H1 (cell line): ENCODE measurements at regions not wholly inside any gene's neighbourhood (a gene's known extent, or its start where the extent isn't known, plus 50 kb on each side); places are given as distances from the start of the nearest gene placed in this dataset.

ENCODE experiments used
- CTCF ChIA-PET: fragments of 300-600 bp; sonication (Branson Sonifier 250); formaldehyde crosslinking; loops from one replicate; lab custom pipeline; 2021; ENCODE audit not compliant: partially characterized antibody; lab: Charles Lee
- POLR2A ChIA-PET: fragments of 300-600 bp; sonication (Branson Sonifier 250); formaldehyde crosslinking; loops from one replicate; lab custom pipeline; 2021; ENCODE audit warnings: inconsistent platforms; ENCODE audit not compliant: partially characterized antibody; lab: Charles Lee
- DNase-seq, 2 experiments: peaks; one replicate each; pipeline versions ENCODE4 v3.0.0 to v3.0.0-alpha.2; 2010 to 2022; ENCODE audit warnings: low spot score in 2 of 2, low read depth in 1 of 2, mixed read lengths in 1 of 2
- FAIRE-seq: peaks from 2 replicates; lab custom pipeline; 2011; peaks lifted over from hg19 to GRCh38; lab: Jason Lieb, UNC
- H2AFZ ChIP-seq: 2 replicates; pipeline ENCODE4 v1.8.1; 2012; ENCODE audit warnings: low read length, inconsistent platforms
- H2AK5ac ChIP-seq: 2 replicates; pipeline ENCODE4 v1.6.1; 2013; ENCODE audit warnings: low read depth, low read length
- H2BK120ac ChIP-seq: replicated peaks from 2 replicates; pipeline ENCODE3; 2013; ENCODE audit warnings: low read depth, low read length, inconsistent platforms
- H2BK12ac ChIP-seq: 2 replicates; pipeline ENCODE4 v1.6.1; 2013; ENCODE audit warnings: low read depth, low read length
- H2BK15ac ChIP-seq: 2 replicates; pipeline ENCODE4 v1.6.1; 2013; ENCODE audit warnings: low read length
- H2BK20ac ChIP-seq: 2 replicates; pipeline ENCODE4 v1.6.1; 2013; ENCODE audit warnings: low read length
- H2BK5ac ChIP-seq: 2 replicates; pipeline ENCODE4 v1.6.1; 2013; ENCODE audit warnings: low read depth, low read length
- H3K14ac ChIP-seq: 2 replicates; pipeline ENCODE4 v1.6.1; 2013; ENCODE audit warnings: inconsistent platforms; ENCODE audit not compliant: insufficient read length
- H3K18ac ChIP-seq: 2 replicates; pipeline ENCODE4 v1.6.1; 2013; ENCODE audit warnings: low read length; ENCODE audit errors: extremely low read depth
- H3K23ac ChIP-seq: 2 replicates; pipeline ENCODE4 v1.6.1; 2013; ENCODE audit warnings: inconsistent platforms; ENCODE audit not compliant: insufficient read length
- H3K23me2 ChIP-seq: 2 replicates; pipeline ENCODE4 v1.6.1; 2013; ENCODE audit warnings: low read depth, low read length
- H3K27ac ChIP-seq: 2 replicates; pipeline ENCODE4 v1.6.1; 2011; ENCODE audit warnings: low read depth, low read length, inconsistent platforms
- H3K27me3 ChIP-seq, 4 experiments: replicated peaks in 1 of 4; 1 replicate in 1 of 4; 2 replicates in 3 of 4; pipeline versions ENCODE4 v1.6.1 to v1.8.1; 2011 to 2013; ENCODE audit warnings: low read length in 3 of 4, mild to moderate bottlenecking in 3 of 4, inconsistent platforms in 2 of 4, mixed read lengths in 2 of 4, moderate library complexity in 1 of 4; ENCODE audit not compliant: control insufficient read depth in 3 of 4, insufficient read depth in 3 of 4; ENCODE audit errors: extremely low read depth in 1 of 4
- H3K36me3 ChIP-seq, 4 experiments: 2 replicates each; pipeline versions ENCODE4 v1.6.1 to v1.8.1; 2011 to 2013; ENCODE audit warnings: mild to moderate bottlenecking in 4 of 4, low read length in 3 of 4, moderate library complexity in 2 of 4, control low read depth in 1 of 4, inconsistent platforms in 1 of 4; ENCODE audit not compliant: insufficient read depth in 4 of 4, control insufficient read depth in 2 of 4
- H3K4ac ChIP-seq: replicated peaks from 2 replicates; pipeline ENCODE3; 2013; ENCODE audit warnings: low read length, low read depth, mixed read lengths, inconsistent platforms; ENCODE audit not compliant: insufficient read length
- H3K4me1 ChIP-seq, 4 experiments: replicated peaks in 1 of 4; 1 replicate in 1 of 4; 2 replicates in 3 of 4; pipeline versions ENCODE4 v1.6.1 to v1.8.1; 2011 to 2013; ENCODE audit warnings: low read length in 3 of 4, inconsistent platforms in 2 of 4, mixed read lengths in 1 of 4; ENCODE audit not compliant: insufficient read depth in 4 of 4, control insufficient read depth in 3 of 4
- H3K4me2 ChIP-seq, 2 experiments: 2 replicates each; pipeline versions ENCODE4 v1.6.1 to v1.8.1; 2011 to 2013; ENCODE audit warnings: low read depth in 2 of 2, low read length in 2 of 2, control low read depth in 1 of 2, inconsistent platforms in 1 of 2, mild to moderate bottlenecking in 1 of 2; ENCODE audit not compliant: insufficient read depth in 1 of 2
- H3K4me3 ChIP-seq, 4 experiments: fragments of 200-600, 300-600 bp in 1 of 4; sonication (generic), shearing (Covaris generic), sonication (Bioruptor Twin) in 1 of 4; 2 replicates each; pipeline versions ENCODE4 v1.5.1 to v1.8.1; 2011 to 2016; ENCODE audit warnings: low read length in 4 of 4, low read depth in 3 of 4, control low read depth in 2 of 4, inconsistent platforms in 2 of 4, mild to moderate bottlenecking in 2 of 4, mixed read lengths in 1 of 4, moderate library complexity in 1 of 4; ENCODE audit not compliant: insufficient read depth in 2 of 4; ENCODE audit errors: extremely low read depth in 1 of 4
- H3K56ac ChIP-seq: replicated peaks from 2 replicates; pipeline ENCODE3; 2013; ENCODE audit warnings: low read depth, mild to moderate bottlenecking, mixed read lengths, low read length, inconsistent platforms; ENCODE audit not compliant: insufficient read length
- H3K79me1 ChIP-seq: 2 replicates; pipeline ENCODE4 v1.6.1; 2013; ENCODE audit warnings: low read depth, low read length, control low read depth
- H3K79me2 ChIP-seq, 2 experiments: 2 replicates each; pipeline versions ENCODE4 v1.6.1 to v1.8.1; 2012 to 2013; ENCODE audit warnings: low read length in 2 of 2, mild to moderate bottlenecking in 2 of 2, inconsistent platforms in 1 of 2; ENCODE audit not compliant: insufficient read depth in 2 of 2, control insufficient read depth in 1 of 2
- H3K9ac ChIP-seq, 4 experiments: replicated peaks in 1 of 4; 1 replicate in 1 of 4; 2 replicates in 3 of 4; pipeline versions ENCODE4 v1.6.1 to v1.8.1; 2011 to 2013; ENCODE audit warnings: low read depth in 3 of 4, low read length in 3 of 4, control low read depth in 2 of 4, mild to moderate bottlenecking in 2 of 4, moderate library complexity in 2 of 4, inconsistent platforms in 1 of 4; ENCODE audit errors: extremely low read depth in 1 of 4
- H3K9me3 ChIP-seq, 2 experiments: 2 replicates each; pipeline versions ENCODE4 v1.6.1 to v1.8.1; 2012 to 2013; ENCODE audit warnings: mild to moderate bottlenecking in 2 of 2, moderate library complexity in 2 of 2, control low read depth in 1 of 2, inconsistent platforms in 1 of 2, low read depth in 1 of 2, low read length in 1 of 2, mixed read lengths in 1 of 2; ENCODE audit not compliant: insufficient read depth in 2 of 2
- H4K20me1 ChIP-seq, 2 experiments: replicated peaks in 1 of 2; 2 replicates each; pipeline versions ENCODE3 to v1.8.1; 2011 to 2013; ENCODE audit warnings: inconsistent platforms in 2 of 2, low read length in 2 of 2, mild to moderate bottlenecking in 1 of 2; ENCODE audit not compliant: insufficient read depth in 2 of 2, control insufficient read depth in 1 of 2
- H4K5ac ChIP-seq: 2 replicates; pipeline ENCODE4 v1.6.1; 2013; ENCODE audit warnings: low read length, low read depth, mixed read lengths, inconsistent platforms; ENCODE audit not compliant: insufficient read length
- H4K8ac ChIP-seq: 2 replicates; pipeline ENCODE4 v1.8.0; 2013; ENCODE audit warnings: mild to moderate bottlenecking, moderate library complexity, low read length, inconsistent platforms; ENCODE audit not compliant: insufficient read depth; ENCODE audit errors: extremely low read depth
- H4K91ac ChIP-seq: replicated peaks from 2 replicates; pipeline ENCODE3; 2013; ENCODE audit warnings: low read length, mixed read lengths, inconsistent platforms; ENCODE audit not compliant: insufficient read length
- BACH1 ChIP-seq: IDR thresholded peaks from 2 replicates; pipeline ENCODE4 v1.6.1; 2012; ENCODE audit warnings: low read length, improper control_type of control experiment
- BCL11A ChIP-seq, 2 experiments: IDR thresholded peaks; one replicate each; pipeline ENCODE4 v1.6.1; 2011; ENCODE audit warnings: low read depth in 2 of 2, low read length in 2 of 2, mild to moderate bottlenecking in 2 of 2
- CBX5 ChIP-seq: fragments of 300-800, 300-1000 bp; sonication (generic); IDR thresholded peaks from 2 replicates; pipeline ENCODE4 v1.7.1; 2016; ENCODE audit warnings: antibody characterized with exemption, low read length, low read depth
- KDM1A ChIP-seq: fragments of 200-600, 300-600 bp; sonication (generic); IDR thresholded peaks from 2 replicates; pipeline ENCODE4 v1.7.1; 2016; ENCODE audit warnings: mild to moderate bottlenecking, low read length, borderline replicate concordance
- PHF8 ChIP-seq: fragments of 200-600 bp; sonication (generic); conservative IDR thresholded peaks from 2 replicates; pipeline ENCODE4 v1.7.1; 2012; ENCODE audit warnings: low read depth, mild to moderate bottlenecking, inconsistent platforms, low read length, moderate library complexity
- RAD21 ChIP-seq, 2 experiments: IDR thresholded peaks in 1 of 2; conservative IDR thresholded peaks in 1 of 2; 2 replicates each; pipeline ENCODE4 v1.6.1; 2011; ENCODE audit warnings: low read depth in 2 of 2, low read length in 2 of 2, improper control_type of control experiment in 1 of 2, inconsistent platforms in 1 of 2, mild to moderate bottlenecking in 1 of 2, moderate library complexity in 1 of 2
- RBBP5 ChIP-seq: IDR thresholded peaks from 2 replicates; pipeline ENCODE4 v1.7.1; 2012; ENCODE audit warnings: low read depth, mild to moderate bottlenecking, inconsistent platforms, low read length, moderate library complexity, borderline replicate concordance
- SP4 ChIP-seq: IDR thresholded peaks from 2 replicates; pipeline ENCODE4 v1.6.1; 2012; ENCODE audit warnings: low read length, inconsistent platforms
- TAF1 ChIP-seq: IDR thresholded peaks from 2 replicates; pipeline ENCODE4 v1.6.1; 2011; ENCODE audit warnings: mild to moderate bottlenecking, low read depth, low read length
- TAF7 ChIP-seq: optimal IDR thresholded peaks from 2 replicates; pipeline ENCODE3; 2011; ENCODE audit warnings: low read depth, mild to moderate bottlenecking, inconsistent platforms, low read length, moderate library complexity, borderline replicate concordance
- WGBS, 2 experiments: shearing (Covaris generic) in 1 of 2; methylation state at CpG; one replicate each; pipeline versions ENCODE4 v1.1.6 to v1.1.7; 2013 to 2015; ENCODE audit warnings: low lambda C conversion rate in 2 of 2, mixed read lengths in 2 of 2, inconsistent platforms in 1 of 2, low coverage in 1 of 2, missing lambda C conversion rate in 1 of 2; ENCODE audit not compliant: insufficient replicate concordance in 2 of 2, insufficient coverage in 1 of 2, insufficient read length in 1 of 2; ENCODE audit errors: extremely low coverage in 1 of 2, missing lambda C conversion rate in 1 of 2; 5-methylcytosine and 5-hydroxymethylcytosine counted together

- no peak overlapping the region for H4K8ac ChIP-seq
- H3K4me2 ChIP-seq = no peak overlapping the region
- no peak overlapping the region for H3K27ac ChIP-seq
- no peak overlapping the region for H3K4me3 ChIP-seq
- no peak overlapping the region for H2BK20ac ChIP-seq
- 100% methylated on average over 4 of the region's 5 CpGs; no CpG with 5 or more reads in 1 of the 2 experiments for WGBS, 2 experiments
- H2BK12ac ChIP-seq = no peak overlapping the region
- CTCF ChIA-PET = no interaction called here
- H3K9me3 ChIP-seq = no peaks in the 10 kb centered on the region
- H2BK15ac ChIP-seq = no peak overlapping the region
- H2BK120ac ChIP-seq = no peak overlapping the region
- DNase-seq = no peak
- no peak overlapping the region for H2BK5ac ChIP-seq
- H3K14ac ChIP-seq = no peak overlapping the region
- no peak overlapping the region for H2AFZ ChIP-seq
- H3K4me1 ChIP-seq = no peaks in the 10 kb centered on the region
- H3K56ac ChIP-seq = no peak overlapping the region
- H4K20me1 ChIP-seq = no peaks in the 10 kb centered on the region
- no peak overlapping the region for H3K23ac ChIP-seq
- H3K79me2 ChIP-seq = no peaks in the 10 kb centered on the region
- TF ChIP-seq BACH1 (no peak), CBX5 (no peak), KDM1A (no peak), SP4 (no peak), TAF7 (no peak), TAF1 (no peak), RAD21 (IDR thresholded peaks at IDR 0.05 in 1 of 2, conservative IDR thresholded peaks at IDR 0.05 in 1 of 2; ENCODE audit: low read depth in 2 of 2, low read length in 2 of 2) (no peak), BCL11A (IDR thresholded peaks at IDR 0.05; ENCODE audit: low read depth in 2 of 2, low read length in 2 of 2) (no peak), RBBP5 (no peak), PHF8 (no peak)
- TF ChIP-seq, all 59 proteins: peak for 0
- H3K18ac ChIP-seq = no peak overlapping the region
- no peak overlapping the region for H3K4ac ChIP-seq
- no peaks in the 10 kb centered on the region for H3K79me1 ChIP-seq
- H3K23me2 ChIP-seq = no peaks in the 10 kb centered on the region
- no peak overlapping the region for H4K91ac ChIP-seq
- POLR2A ChIA-PET = no interaction called here
- H2AK5ac ChIP-seq = no peak overlapping the region
- H4K5ac ChIP-seq = no peak overlapping the region
- no peaks in the 10 kb centered on the region for H3K36me3 ChIP-seq
- H3K27me3 ChIP-seq = no peaks in the 10 kb centered on the region
- no peak for FAIRE-seq
- H3K9ac ChIP-seq = no peak overlapping the region
Measured at GRCh38 chrX:35351795-35352483, 409.3 kb downstream of the FAM47B start.
